ENCODE measurements at regions not wholly inside any gene's neighbourhood (a gene's known extent, or its start where the extent isn't known, plus 50 kb on each side); places are given as distances from the start of the nearest gene placed in this dataset.

DNA sequence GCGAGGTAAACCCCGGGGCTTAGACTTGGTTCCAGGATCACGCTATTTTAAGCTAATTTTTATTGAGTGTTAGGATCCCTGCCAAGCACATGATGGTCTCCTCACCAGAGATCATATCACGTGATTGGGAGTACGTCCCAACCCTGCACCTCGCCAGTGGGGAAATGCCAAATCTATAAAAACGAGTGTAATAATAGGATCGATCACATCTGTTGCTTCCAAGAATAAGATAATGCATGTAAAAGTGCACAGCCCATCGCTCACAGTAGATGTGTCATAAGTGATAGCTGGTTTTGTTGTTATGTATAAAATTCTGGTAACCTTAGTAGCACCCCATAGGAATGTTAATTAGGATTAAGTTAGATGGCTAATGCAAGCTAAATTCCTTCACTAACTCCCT, 581.0 kb upstream of the TMEM132C start:
- Histone ChIP-seq H3K9me3 (no peaks in the 10 kb centered on the region), H3K36me3 (replicated peaks) (no peaks in the 10 kb centered on the region), H3K4me1 (no peaks in the 10 kb centered on the region), H3K4me3 (no peak overlapping the region), H3K27me3 (ENCODE audit: low read depth) (no peaks in the 10 kb centered on the region)
- in situ Hi-C loops (cut with MboI; ENCODE audit: low sequenced_read_pairs): no loop called here
- peak; percentile 12 to 28 for DNase-seq (ENCODE audit: low spot score in 2 of 2)

DNA sequence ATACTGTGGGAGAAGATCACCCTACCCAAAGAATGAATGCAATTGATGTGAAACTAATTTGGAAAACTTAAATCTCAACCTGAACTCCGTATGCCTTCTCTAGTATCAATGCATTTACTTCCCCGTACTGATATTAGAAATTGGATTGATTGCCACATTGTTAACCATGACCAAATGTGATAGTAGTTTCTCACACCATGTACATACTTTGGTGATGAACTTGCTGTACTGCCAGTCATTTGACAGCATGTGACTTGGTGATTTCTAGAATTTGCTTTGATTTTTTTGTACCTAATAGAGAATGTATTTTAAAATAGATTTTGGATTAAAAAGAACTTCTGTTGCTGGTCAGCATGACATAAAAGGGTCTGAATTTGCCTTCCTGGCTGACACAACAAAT, 579.8 kb upstream of the TMEM132C start:
- in situ Hi-C loops (cut with MboI; ENCODE audit: low sequenced_read_pairs): no loop called here
- Histone ChIP-seq H3K36me3 (replicated peaks) (no peaks in the 10 kb centered on the region), H3K9me3 (no peaks in the 10 kb centered on the region), H3K27me3 (ENCODE audit: low read depth) (no peaks in the 10 kb centered on the region), H3K4me1 (no peaks in the 10 kb centered on the region), H3K4me3 (no peak overlapping the region)
- DNase-seq (ENCODE audit: low spot score in 2 of 2): no peak

DNA sequence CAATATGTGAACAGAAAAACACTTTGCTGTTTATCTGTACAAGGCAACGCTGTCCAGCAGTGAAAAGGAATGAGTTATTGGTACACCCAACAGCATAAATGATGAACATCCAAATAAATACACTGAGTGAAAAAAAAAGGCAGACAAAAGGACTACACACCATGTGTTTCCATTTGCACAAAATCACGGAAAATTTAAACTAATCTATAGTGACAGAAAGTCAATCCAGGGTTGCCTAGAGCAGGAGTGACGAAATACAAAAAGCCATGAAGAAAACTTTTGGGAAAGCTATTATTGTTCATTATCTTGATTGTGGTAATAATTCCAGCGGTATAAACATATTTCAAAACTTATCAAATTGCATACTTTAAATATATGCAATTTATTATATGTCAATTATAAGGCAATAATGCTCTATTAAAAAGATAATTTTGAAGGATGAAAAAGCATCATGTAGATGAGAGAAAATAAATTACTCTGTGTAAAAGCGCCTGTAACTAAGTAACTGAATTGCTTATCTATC, 578.0 kb upstream of the TMEM132C start:
- Histone ChIP-seq H3K4me3 (no peak overlapping the region), H3K4me1 (no peaks in the 10 kb centered on the region), H3K27me3 (ENCODE audit: low read depth) (no peaks in the 10 kb centered on the region), H3K36me3 (replicated peaks) (no peaks in the 10 kb centered on the region), H3K9me3 (no peaks in the 10 kb centered on the region)
- no peak for DNase-seq (ENCODE audit: low spot score in 2 of 2)
- in situ Hi-C loops (cut with MboI; ENCODE audit: low sequenced_read_pairs): no loop called here

- no peaks in the 10 kb centered on the region for H3K4me1 ChIP-seq
- no peaks in the 10 kb centered on the region for H3K36me3 ChIP-seq (replicated peaks)
- in situ Hi-C loops (cut with MboI; ENCODE audit: low sequenced_read_pairs): no loop called here
- no peak for DNase-seq (ENCODE audit: low spot score in 2 of 2)
- H3K27me3 ChIP-seq (ENCODE audit: low read depth): no peaks in the 10 kb centered on the region
- no peaks in the 10 kb centered on the region for H3K9me3 ChIP-seq
- H3K4me3 ChIP-seq: no peak overlapping the region
These were observed 576.8 kb upstream of the TMEM132C start for GRCh38 chr12:127690161-127690560.

DNA sequence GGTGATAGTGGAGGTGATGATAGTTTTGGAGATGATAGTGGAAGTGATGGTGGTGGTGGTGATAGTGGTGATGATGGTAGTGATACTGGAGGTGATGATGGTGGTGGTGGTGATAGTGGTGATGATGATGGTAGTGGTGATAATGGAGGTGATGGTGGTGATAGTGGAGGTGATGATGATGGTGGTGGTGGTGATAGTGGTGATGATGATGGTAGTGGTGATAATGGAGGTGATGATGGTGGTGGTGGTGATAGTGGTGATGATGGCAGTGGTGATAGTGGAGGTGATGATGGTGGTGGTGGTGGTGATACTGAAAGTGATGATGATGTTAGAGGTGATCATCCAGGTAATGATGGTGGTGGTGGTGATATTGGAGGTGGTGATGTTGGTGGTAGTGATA, 570.0 kb upstream of the TMEM132C start:
- Histone ChIP-seq H3K27me3 (ENCODE audit: low read depth) (no peaks in the 10 kb centered on the region), H3K4me1 (no peaks in the 10 kb centered on the region), H3K36me3 (replicated peaks) (no peaks in the 10 kb centered on the region), H3K9me3 (no peaks in the 10 kb centered on the region), H3K4me3 (no peak overlapping the region)
- no peak for DNase-seq (ENCODE audit: low spot score in 2 of 2)
- in situ Hi-C loops (cut with MboI; ENCODE audit: low sequenced_read_pairs): no loop called here

DNA sequence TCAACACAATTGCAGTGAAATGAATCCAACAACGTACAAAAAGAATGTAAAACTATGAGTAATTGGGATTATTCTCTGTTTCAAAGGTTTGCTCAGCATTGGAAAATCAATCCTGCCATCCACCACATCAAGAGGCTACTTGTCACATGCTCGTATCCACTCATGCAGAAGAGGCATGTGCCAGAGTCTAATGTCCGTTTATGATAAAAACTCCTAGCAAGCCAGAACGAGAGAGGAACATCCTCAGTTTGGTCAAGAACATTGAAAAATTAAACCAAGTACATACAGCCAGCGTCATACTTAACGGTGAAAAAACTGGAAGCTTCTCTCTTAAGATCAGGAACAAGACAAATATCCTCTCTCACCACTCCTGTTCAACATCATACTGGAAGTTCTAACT, 563.9 kb upstream of the TMEM132C start:
- no peaks in the 10 kb centered on the region for H3K4me1 ChIP-seq
- no peaks in the 10 kb centered on the region for H3K9me3 ChIP-seq
- no peak overlapping the region for H3K4me3 ChIP-seq
- no peaks in the 10 kb centered on the region for H3K27me3 ChIP-seq (ENCODE audit: low read depth)
- no peak for DNase-seq (ENCODE audit: low spot score in 2 of 2)
- in situ Hi-C loops (cut with MboI; ENCODE audit: low sequenced_read_pairs): no loop called here
- H3K36me3 ChIP-seq (replicated peaks): no peaks in the 10 kb centered on the region

- H3K9me3 ChIP-seq: no peaks in the 10 kb centered on the region
- no peaks in the 10 kb centered on the region for H3K27me3 ChIP-seq (ENCODE audit: low read depth)
- no peaks in the 10 kb centered on the region for H3K4me1 ChIP-seq
- no peaks in the 10 kb centered on the region for H3K36me3 ChIP-seq (replicated peaks)
- in situ Hi-C loops (cut with MboI; ENCODE audit: low sequenced_read_pairs): no loop called here
- DNase-seq (ENCODE audit: low spot score in 2 of 2): no peak
- no peak overlapping the region for H3K4me3 ChIP-seq
These were observed 555.9 kb upstream of the TMEM132C start for GRCh38 chr12:127711108-127711507.

DNA sequence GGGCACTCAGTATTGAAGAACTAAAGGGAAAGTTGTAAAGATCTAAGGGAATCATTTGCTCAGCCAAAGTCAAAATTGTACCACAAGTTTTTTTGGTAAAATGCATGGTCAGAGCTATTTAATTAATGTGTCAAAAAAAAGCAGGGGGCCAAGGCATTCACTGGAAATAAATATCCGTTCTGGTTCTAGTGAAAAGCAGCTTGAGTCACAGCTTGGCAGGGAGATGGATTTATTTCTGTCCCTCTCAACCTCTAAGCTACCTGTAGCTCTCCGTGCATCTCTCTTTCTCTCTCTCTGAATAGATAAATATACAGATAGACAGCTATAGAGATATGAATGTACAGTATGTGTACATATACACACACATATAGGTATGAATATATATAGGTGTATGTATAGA, 554.4 kb upstream of the TMEM132C start:
- in situ Hi-C loops (cut with MboI; ENCODE audit: low sequenced_read_pairs): no loop called here
- H3K4me3 ChIP-seq: no peak overlapping the region
- no peak for DNase-seq (ENCODE audit: low spot score in 2 of 2)
- H3K4me1 ChIP-seq: no peaks in the 10 kb centered on the region
- no peaks in the 10 kb centered on the region for H3K36me3 ChIP-seq (replicated peaks)
- H3K9me3 ChIP-seq: no peaks in the 10 kb centered on the region
- H3K27me3 ChIP-seq (ENCODE audit: low read depth): no peaks in the 10 kb centered on the region

GRCh38 chr12:127716166-127716565, 550.8 kb upstream of the TMEM132C start:
- in situ Hi-C loops (cut with MboI; ENCODE audit: low sequenced_read_pairs): no loop called here
- Histone ChIP-seq H3K27me3 (ENCODE audit: low read depth) (no peaks in the 10 kb centered on the region), H3K36me3 (replicated peaks) (no peaks in the 10 kb centered on the region), H3K4me3 (no peak overlapping the region), H3K4me1 (no peaks in the 10 kb centered on the region), H3K9me3 (no peaks in the 10 kb centered on the region)
- no peak for DNase-seq (ENCODE audit: low spot score in 2 of 2)

- no peaks in the 10 kb centered on the region for H3K4me1 ChIP-seq
- no peaks in the 10 kb centered on the region for H3K9me3 ChIP-seq
- in situ Hi-C loops (cut with MboI; ENCODE audit: low sequenced_read_pairs): no loop called here
- no peak for DNase-seq (ENCODE audit: low spot score in 2 of 2)
- no peaks in the 10 kb centered on the region for H3K27me3 ChIP-seq (ENCODE audit: low read depth)
- H3K4me3 ChIP-seq: no peak overlapping the region
- H3K36me3 ChIP-seq (replicated peaks): no peaks in the 10 kb centered on the region
These were observed 549.7 kb upstream of the TMEM132C start for GRCh38 chr12:127717278-127717677.

- in situ Hi-C loops (cut with MboI; ENCODE audit: low sequenced_read_pairs): no loop called here
- H3K4me3 ChIP-seq: no peak overlapping the region
- H3K27me3 ChIP-seq (ENCODE audit: low read depth): no peaks in the 10 kb centered on the region
- no peaks in the 10 kb centered on the region for H3K9me3 ChIP-seq
- DNase-seq (ENCODE audit: low spot score in 2 of 2): no peak
- no peaks in the 10 kb centered on the region for H3K4me1 ChIP-seq
- no peaks in the 10 kb centered on the region for H3K36me3 ChIP-seq (replicated peaks)
These were observed 546.6 kb upstream of the TMEM132C start for GRCh38 chr12:127720334-127720733.

- Histone ChIP-seq H3K4me1 (no peaks in the 10 kb centered on the region), H3K36me3 (replicated peaks) (no peaks in the 10 kb centered on the region), H3K27me3 (ENCODE audit: low read depth) (no peaks in the 10 kb centered on the region), H3K4me3 (no peak overlapping the region), H3K9me3 (no peaks in the 10 kb centered on the region)
- in situ Hi-C loops (cut with MboI; ENCODE audit: low sequenced_read_pairs): no loop called here
- DNase-seq (ENCODE audit: low spot score in 2 of 2): no peak
These were observed 544.4 kb upstream of the TMEM132C start for GRCh38 chr12:127722611-127723010.

DNA sequence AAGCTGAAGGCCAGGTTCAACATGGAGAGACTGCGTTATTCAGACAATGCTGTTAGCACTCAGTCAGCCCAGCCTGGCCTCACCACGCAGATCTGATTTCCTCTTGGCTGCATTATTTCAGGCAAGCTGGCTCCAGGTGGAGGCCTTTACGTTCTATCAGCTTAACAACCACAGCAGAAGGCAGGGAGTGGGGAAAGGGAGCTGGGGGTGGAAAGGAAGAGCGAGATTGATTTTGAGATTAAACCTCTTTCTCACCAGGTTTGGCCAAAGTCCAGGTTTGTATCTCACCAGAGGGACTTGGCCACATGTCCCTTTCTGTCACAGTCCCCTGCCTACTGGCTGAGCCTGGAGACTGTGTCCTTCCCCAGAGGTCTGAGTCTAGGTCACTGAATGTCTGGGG, 543.7 kb upstream of the TMEM132C start:
- Histone ChIP-seq H3K27me3 (ENCODE audit: low read depth) (no peaks in the 10 kb centered on the region), H3K4me1 (no peaks in the 10 kb centered on the region), H3K9me3 (no peaks in the 10 kb centered on the region), H3K36me3 (replicated peaks) (no peaks in the 10 kb centered on the region), H3K4me3 (no peak overlapping the region)
- DNase-seq (ENCODE audit: low spot score in 2 of 2): no peak
- in situ Hi-C loops (cut with MboI; ENCODE audit: low sequenced_read_pairs): no loop called here

GRCh38 chr12:127726671-127727315, 540.2 kb upstream of the TMEM132C start:
- H3K27me3 ChIP-seq (ENCODE audit: low read depth): no peaks in the 10 kb centered on the region
- H3K9me3 ChIP-seq: no peaks in the 10 kb centered on the region
- no peak overlapping the region for H3K4me3 ChIP-seq
- in situ Hi-C loops (cut with MboI; ENCODE audit: low sequenced_read_pairs): no loop called here
- H3K36me3 ChIP-seq (replicated peaks): no peaks in the 10 kb centered on the region
- no peaks in the 10 kb centered on the region for H3K4me1 ChIP-seq
- DNase-seq (ENCODE audit: low spot score in 2 of 2): no peak

- no peaks in the 10 kb centered on the region for H3K4me1 ChIP-seq
- in situ Hi-C loops (cut with MboI; ENCODE audit: low sequenced_read_pairs): no loop called here
- no peak overlapping the region for H3K4me3 ChIP-seq
- H3K9me3 ChIP-seq: no peaks in the 10 kb centered on the region
- no peaks in the 10 kb centered on the region for H3K27me3 ChIP-seq (ENCODE audit: low read depth)
- DNase-seq (ENCODE audit: low spot score in 2 of 2): no peak
- no peaks in the 10 kb centered on the region for H3K36me3 ChIP-seq (replicated peaks)
These were observed 538.7 kb upstream of the TMEM132C start for GRCh38 chr12:127728285-127728684.

Measured in HAP-1 (cell line).